ENCODE measurements at regions not wholly inside any gene's neighbourhood (a gene's known extent, or its start where the extent isn't known, plus 50 kb on each side); places are given as distances from the start of the nearest gene placed in this dataset.

- Histone ChIP-seq H3K36me3 (no peaks in the 10 kb centered on the region), H3K4me3 (no peak overlapping the region), H3K9me3 (no peaks in the 10 kb centered on the region), H3K27ac (no peak overlapping the region), H3K27me3 (no peaks in the 10 kb centered on the region), H3K4me1 (no peaks in the 10 kb centered on the region)
- TF ChIP-seq POLR2A (IDR thresholded peaks at IDR 0.05) (no peak), CTCF (IDR thresholded peaks at IDR 0.05) (no peak)
- no peak for DNase-seq
- no peak for ATAC-seq
- 69% methylated on average over 2 of the region's 2 CpGs for WGBS (ENCODE audit: insufficient coverage, low coverage, low lambda C conversion rate, missing lambda C conversion rate)
- intact Hi-C loops (cut with DNase I) = no loop called here
These were observed 630.1 kb downstream of the BRINP3 start for GRCh38 chr1:189847613-189848012.

DNA sequence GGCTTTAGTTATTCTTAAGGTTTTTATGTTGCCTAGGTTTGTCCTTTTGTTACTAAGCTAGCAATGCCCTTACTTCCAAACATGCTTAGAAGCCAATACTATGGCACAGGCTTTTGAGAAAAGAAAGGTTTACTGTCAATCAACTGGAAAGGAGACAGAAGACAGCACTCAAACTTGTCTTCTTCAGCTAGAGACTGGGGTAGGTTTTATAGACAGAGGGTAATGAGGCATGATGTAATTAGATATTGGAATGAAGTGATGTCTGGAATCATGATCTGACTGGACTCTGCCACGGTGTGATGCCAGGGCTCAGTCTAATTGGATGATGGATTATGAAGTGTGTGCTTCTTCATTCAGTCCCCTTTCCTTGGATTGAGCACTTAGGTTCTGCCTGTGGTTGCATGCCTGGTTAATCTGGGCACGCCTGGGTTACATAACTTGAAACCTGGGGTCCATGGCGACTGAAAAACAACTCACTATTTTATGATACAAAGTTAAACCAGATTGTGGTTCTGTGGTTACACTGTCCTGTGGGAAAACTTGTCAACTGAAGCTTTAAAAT lies 625.8 kb downstream of the BRINP3 start:
- Histone ChIP-seq H3K27ac (no peak overlapping the region), H3K27me3 (no peaks in the 10 kb centered on the region), H3K9me3 (no peaks in the 10 kb centered on the region), H3K36me3 (no peaks in the 10 kb centered on the region), H3K4me1 (no peaks in the 10 kb centered on the region), H3K4me3 (no peak overlapping the region)
- intact Hi-C loops (cut with DNase I) = no loop called here
- WGBS (ENCODE audit: insufficient coverage, low coverage, low lambda C conversion rate, missing lambda C conversion rate) = 46% methylated on average over 2 of the region's 3 CpGs
- ATAC-seq = no peak
- no peak for DNase-seq
- no peak for TF ChIP-seq CTCF (IDR thresholded peaks at IDR 0.05)
- no peak for TF ChIP-seq POLR2A (IDR thresholded peaks at IDR 0.05)

- intact Hi-C loops (cut with DNase I) = no loop called here
- H3K27ac ChIP-seq = no peak overlapping the region
- no peaks in the 10 kb centered on the region for H3K36me3 ChIP-seq
- no peaks in the 10 kb centered on the region for H3K4me1 ChIP-seq
- H3K9me3 ChIP-seq = no peaks in the 10 kb centered on the region
- DNase-seq (no peak), ATAC-seq (no peak)
- no peak overlapping the region for H3K4me3 ChIP-seq
- WGBS (ENCODE audit: insufficient coverage, low coverage, low lambda C conversion rate, missing lambda C conversion rate) = 42% methylated on average over 1 of the region's 1 CpG
- TF ChIP-seq CTCF (IDR thresholded peaks at IDR 0.05) (peak; percentile 17 to 49 (median 35)), POLR2A (IDR thresholded peaks at IDR 0.05) (no peak)
- H3K27me3 ChIP-seq = no peaks in the 10 kb centered on the region
These were observed 618.2 kb downstream of the BRINP3 start for GRCh38 chr1:189859385-189859977.

DNA sequence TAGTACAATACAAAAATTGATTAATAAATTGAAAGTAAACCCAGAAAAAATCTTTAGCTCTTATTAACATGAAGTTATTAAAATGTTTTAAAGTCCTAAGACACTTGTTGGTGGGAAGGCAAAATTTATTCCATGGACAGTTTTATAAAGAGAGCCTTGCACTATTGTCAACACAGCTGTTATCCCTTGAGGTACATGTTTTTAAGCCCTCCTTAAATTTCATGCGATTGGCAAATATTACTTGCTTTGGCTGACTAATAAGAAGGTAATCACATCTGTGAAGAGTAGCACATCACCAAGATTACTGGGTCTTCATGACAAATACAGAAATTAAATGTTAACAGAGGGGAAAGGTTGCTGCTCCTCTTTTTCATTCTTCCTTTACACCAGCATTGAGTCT lies 611.1 kb downstream of the BRINP3 start:
- H3K27ac ChIP-seq = no peak overlapping the region
- no peaks in the 10 kb centered on the region for H3K9me3 ChIP-seq
- no peak for DNase-seq
- no peak overlapping the region for H3K4me3 ChIP-seq
- H3K36me3 ChIP-seq = no peaks in the 10 kb centered on the region
- no peak for TF ChIP-seq CTCF (IDR thresholded peaks at IDR 0.05)
- TF ChIP-seq POLR2A (IDR thresholded peaks at IDR 0.05) = no peak
- H3K27me3 ChIP-seq = no peaks in the 10 kb centered on the region
- intact Hi-C loops (cut with DNase I) = no loop called here
- WGBS (ENCODE audit: insufficient coverage, low coverage, low lambda C conversion rate, missing lambda C conversion rate) = 57% methylated on average over 1 of the region's 1 CpG
- no peak for ATAC-seq
- no peaks in the 10 kb centered on the region for H3K4me1 ChIP-seq

Data from right lobe of liver (tissue), 6 donors.